Gastroesophageal sphincter (tissue), 3 donors: ENCODE measurements at regions not wholly inside any gene's neighbourhood (a gene's known extent, or its start where the extent isn't known, plus 50 kb on each side); places are given as distances from the start of the nearest gene placed in this dataset.

Experiments used
- EP300 ChIP-seq: sonication (generic); formaldehyde crosslinking; IDR thresholded peaks from one replicate; pipeline ENCODE4 v1.6.1; 2017; ENCODE audit warnings: antibody characterized with exemption, mild to moderate bottlenecking
- POLR2A ChIP-seq, 2 donors: fragments of 450-650 bp; IDR thresholded peaks; one replicate each; pipeline ENCODE4 v1.6.1; 2017; ENCODE audit warnings: antibody characterized with exemption in 2 of 2, mild to moderate bottlenecking in 2 of 2, moderate library complexity in 1 of 2
- POLR2AphosphoS5 ChIP-seq: sonication (generic); formaldehyde crosslinking; IDR thresholded peaks from one replicate; pipeline ENCODE4 v1.6.1; 2017; ENCODE audit warnings: antibody characterized with exemption
- TF ChIP-seq, protein P1 (sequence below), 4 experiments: fragments of 200-600 bp in 2 of 4; fragments of 450-650 bp in 2 of 4; sonication (generic) in 1 of 4; IDR thresholded peaks; one replicate each; pipeline ENCODE4 v1.5.1; 2017 to 2019; ENCODE audit warnings: antibody characterized with exemption in 4 of 4, mild to moderate bottlenecking in 2 of 4, moderate library complexity in 2 of 4

DNA sequence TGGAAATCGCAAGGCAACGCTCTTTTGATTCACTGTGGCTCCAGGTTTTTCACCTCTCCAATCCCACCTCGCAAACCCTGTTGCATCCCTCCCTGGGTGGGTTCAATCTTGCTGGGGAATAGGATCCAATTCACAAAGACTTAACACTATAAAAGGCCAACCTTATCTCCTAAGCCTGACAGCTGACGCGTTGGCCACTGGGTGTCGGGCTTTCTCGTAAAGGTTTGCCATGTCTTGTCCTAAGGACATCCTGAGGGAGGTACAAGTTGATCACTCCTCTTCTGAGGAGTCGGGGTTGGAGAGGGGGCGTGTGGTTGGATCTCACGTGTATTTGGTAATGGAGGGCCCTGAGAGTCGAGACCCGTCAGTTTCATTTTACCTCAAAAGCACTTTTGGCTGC, 112.6 kb upstream of the FZD10 start:
- TF ChIP-seq, protein P1, sequence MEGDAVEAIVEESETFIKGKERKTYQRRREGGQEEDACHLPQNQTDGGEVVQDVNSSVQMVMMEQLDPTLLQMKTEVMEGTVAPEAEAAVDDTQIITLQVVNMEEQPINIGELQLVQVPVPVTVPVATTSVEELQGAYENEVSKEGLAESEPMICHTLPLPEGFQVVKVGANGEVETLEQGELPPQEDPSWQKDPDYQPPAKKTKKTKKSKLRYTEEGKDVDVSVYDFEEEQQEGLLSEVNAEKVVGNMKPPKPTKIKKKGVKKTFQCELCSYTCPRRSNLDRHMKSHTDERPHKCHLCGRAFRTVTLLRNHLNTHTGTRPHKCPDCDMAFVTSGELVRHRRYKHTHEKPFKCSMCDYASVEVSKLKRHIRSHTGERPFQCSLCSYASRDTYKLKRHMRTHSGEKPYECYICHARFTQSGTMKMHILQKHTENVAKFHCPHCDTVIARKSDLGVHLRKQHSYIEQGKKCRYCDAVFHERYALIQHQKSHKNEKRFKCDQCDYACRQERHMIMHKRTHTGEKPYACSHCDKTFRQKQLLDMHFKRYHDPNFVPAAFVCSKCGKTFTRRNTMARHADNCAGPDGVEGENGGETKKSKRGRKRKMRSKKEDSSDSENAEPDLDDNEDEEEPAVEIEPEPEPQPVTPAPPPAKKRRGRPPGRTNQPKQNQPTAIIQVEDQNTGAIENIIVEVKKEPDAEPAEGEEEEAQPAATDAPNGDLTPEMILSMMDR (IDR thresholded peaks at IDR 0.05): no peak
- no peak for TF ChIP-seq POLR2A (IDR thresholded peaks at IDR 0.05)
- TF ChIP-seq POLR2AphosphoS5: no peak
- no peak for TF ChIP-seq EP300
